Endothelial cell (in vitro differentiated cells): ENCODE measurements at regions not wholly inside any gene's neighbourhood (a gene's known extent, or its start where the extent isn't known, plus 50 kb on each side); places are given as distances from the start of the nearest gene placed in this dataset.

Experiments used
- DNase-seq: peaks from one replicate; pipeline ENCODE4 v3.0.0; 2021; ENCODE audit warnings: low spot score
- H3K27ac Mint-ChIP-seq: one replicate; pipeline ENCODE4 v1.8.0; 2021; ENCODE audit warnings: mixed read lengths, inconsistent platforms; ENCODE audit not compliant: unreplicated experiment
- H3K27me3 Mint-ChIP-seq: one replicate; pipeline ENCODE4 v1.8.0; 2021; ENCODE audit warnings: mild to moderate bottlenecking, moderate library complexity, mixed read lengths, inconsistent platforms; ENCODE audit not compliant: unreplicated experiment
- H3K36me3 Mint-ChIP-seq: one replicate; pipeline ENCODE4 v1.8.0; 2021; ENCODE audit warnings: mild to moderate bottlenecking, low read depth, mixed read lengths, inconsistent platforms; ENCODE audit not compliant: unreplicated experiment
- H3K4me1 Mint-ChIP-seq: one replicate; pipeline ENCODE4 v1.8.0; 2021; ENCODE audit warnings: mild to moderate bottlenecking, mixed read lengths, inconsistent platforms; ENCODE audit not compliant: unreplicated experiment
- H3K4me3 Mint-ChIP-seq: one replicate; pipeline ENCODE4 v1.8.0; 2021; ENCODE audit warnings: mild to moderate bottlenecking, mixed read lengths, inconsistent platforms; ENCODE audit not compliant: unreplicated experiment
- H3K9me3 Mint-ChIP-seq: one replicate; pipeline ENCODE4 v1.8.0; 2021; ENCODE audit warnings: mixed read lengths, inconsistent platforms; ENCODE audit not compliant: unreplicated experiment
- TF ChIP-seq, protein P1 (sequence below): fragments of 200-600 bp; sonication (generic); IDR thresholded peaks from one replicate; pipeline ENCODE4 v1.5.0; 2021; ENCODE audit warnings: antibody characterized with exemption; ENCODE audit not compliant: unreplicated experiment

DNA sequence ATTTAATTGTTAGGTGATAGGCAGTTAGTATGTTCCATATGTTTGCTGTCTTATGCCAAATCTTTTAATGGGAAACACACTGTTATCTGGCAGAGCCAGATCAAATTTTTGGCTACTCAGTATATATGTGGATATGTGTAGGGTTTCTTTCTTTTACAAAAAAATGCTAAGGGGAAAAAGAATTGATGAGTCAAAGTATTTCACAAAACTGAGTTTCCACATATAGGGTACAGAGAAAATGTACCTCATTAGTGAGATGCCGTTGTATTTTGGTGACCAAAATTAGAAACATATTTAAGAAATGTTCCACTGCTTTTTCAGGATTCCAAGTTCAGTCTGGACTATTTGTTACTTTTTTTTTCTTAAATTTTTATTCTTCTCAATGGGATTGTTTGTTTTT lies 201.2 kb upstream of the PTGFR start:
- H3K27me3 Mint-ChIP-seq, result no peaks in the 10 kb centered on the region
- H3K4me3 Mint-ChIP-seq, result no peak overlapping the region
- no peak for DNase-seq
- H3K36me3 Mint-ChIP-seq, result no peaks in the 10 kb centered on the region
- no peak overlapping the region for H3K27ac Mint-ChIP-seq
- H3K4me1 Mint-ChIP-seq, result peaks cover 2% of the 10 kb centered on the region
- no peaks in the 10 kb centered on the region for H3K9me3 Mint-ChIP-seq
- TF ChIP-seq, protein P1, sequence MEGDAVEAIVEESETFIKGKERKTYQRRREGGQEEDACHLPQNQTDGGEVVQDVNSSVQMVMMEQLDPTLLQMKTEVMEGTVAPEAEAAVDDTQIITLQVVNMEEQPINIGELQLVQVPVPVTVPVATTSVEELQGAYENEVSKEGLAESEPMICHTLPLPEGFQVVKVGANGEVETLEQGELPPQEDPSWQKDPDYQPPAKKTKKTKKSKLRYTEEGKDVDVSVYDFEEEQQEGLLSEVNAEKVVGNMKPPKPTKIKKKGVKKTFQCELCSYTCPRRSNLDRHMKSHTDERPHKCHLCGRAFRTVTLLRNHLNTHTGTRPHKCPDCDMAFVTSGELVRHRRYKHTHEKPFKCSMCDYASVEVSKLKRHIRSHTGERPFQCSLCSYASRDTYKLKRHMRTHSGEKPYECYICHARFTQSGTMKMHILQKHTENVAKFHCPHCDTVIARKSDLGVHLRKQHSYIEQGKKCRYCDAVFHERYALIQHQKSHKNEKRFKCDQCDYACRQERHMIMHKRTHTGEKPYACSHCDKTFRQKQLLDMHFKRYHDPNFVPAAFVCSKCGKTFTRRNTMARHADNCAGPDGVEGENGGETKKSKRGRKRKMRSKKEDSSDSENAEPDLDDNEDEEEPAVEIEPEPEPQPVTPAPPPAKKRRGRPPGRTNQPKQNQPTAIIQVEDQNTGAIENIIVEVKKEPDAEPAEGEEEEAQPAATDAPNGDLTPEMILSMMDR, result no peak

DNA sequence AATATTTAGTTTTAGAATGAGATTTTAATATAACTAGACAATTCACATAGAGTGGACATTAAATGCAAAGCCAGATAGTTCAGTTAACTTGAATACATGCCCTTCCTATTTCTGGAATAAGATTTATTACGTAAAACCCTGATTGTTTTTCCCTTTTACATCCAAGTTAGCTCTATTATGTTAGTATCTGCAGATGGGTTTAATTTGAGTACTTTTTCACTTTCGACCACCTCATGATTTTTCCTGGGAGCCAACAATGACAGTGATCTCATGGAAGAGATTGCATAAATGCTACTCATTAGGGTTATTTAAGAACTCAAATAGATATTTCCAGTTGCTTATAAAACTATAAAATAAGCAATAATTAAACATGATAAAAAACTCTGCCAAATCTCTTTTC lies 199.4 kb upstream of the PTGFR start:
- TF ChIP-seq, protein P1, result no peak
- H3K36me3 Mint-ChIP-seq, result no peaks in the 10 kb centered on the region
- no peak overlapping the region for H3K4me3 Mint-ChIP-seq
- no peak overlapping the region for H3K27ac Mint-ChIP-seq
- H3K4me1 Mint-ChIP-seq, result peaks cover 2% of the 10 kb centered on the region
- DNase-seq, result no peak
- no peaks in the 10 kb centered on the region for H3K27me3 Mint-ChIP-seq
- no peaks in the 10 kb centered on the region for H3K9me3 Mint-ChIP-seq

DNA sequence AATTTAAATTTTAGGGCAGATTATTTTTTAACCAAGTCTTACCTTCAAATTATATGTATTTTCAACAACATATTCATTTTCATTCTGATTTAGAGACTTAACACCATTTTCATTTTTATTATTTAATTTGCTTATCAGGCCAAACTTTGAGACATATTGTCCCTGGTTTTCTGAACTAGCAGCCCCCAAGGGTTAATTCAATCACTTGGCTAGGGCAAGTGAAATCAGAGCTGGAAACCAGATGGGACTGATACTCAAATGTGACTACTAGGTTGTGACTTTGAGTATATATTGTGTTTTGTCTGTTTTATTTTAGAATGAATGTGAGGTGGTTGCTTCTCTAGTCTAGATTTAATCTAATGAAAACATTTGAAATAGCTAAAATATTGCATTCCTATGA lies 198.9 kb upstream of the PTGFR start:
- Mint-ChIP-seq H3K4me3 (no peak overlapping the region), H3K4me1 (peaks cover 2% of the 10 kb centered on the region), H3K9me3 (no peaks in the 10 kb centered on the region)

DNA sequence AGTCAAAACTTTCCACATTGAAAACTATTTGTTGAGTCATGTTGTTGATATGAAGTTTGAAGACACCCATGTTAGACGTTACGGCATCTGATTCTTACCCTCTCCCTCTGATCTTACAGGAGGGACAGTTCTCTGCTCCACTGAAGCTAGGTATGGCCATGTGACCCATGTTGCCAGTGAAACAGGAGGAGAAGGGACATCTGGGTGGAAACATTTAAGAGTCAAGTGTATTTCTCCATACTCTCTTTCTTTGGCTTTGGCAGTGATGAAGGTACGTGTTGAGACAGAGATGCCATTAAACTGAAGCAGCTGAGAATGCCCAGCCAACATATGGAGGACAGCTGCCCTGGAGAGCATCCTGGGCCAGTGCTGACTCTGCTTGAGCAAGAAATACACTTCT lies 198.4 kb upstream of the PTGFR start:
- H3K27ac Mint-ChIP-seq, result no peak overlapping the region
- no peaks in the 10 kb centered on the region for H3K36me3 Mint-ChIP-seq
- TF ChIP-seq, protein P1, result no peak
- DNase-seq, result no peak
- H3K4me1 Mint-ChIP-seq, result peaks cover 2% of the 10 kb centered on the region
- H3K4me3 Mint-ChIP-seq, result no peak overlapping the region
- no peaks in the 10 kb centered on the region for H3K27me3 Mint-ChIP-seq
- no peaks in the 10 kb centered on the region for H3K9me3 Mint-ChIP-seq

More for the DNA sequence above, 198.9 kb upstream of the PTGFR start:
- TF ChIP-seq, protein P1, result no peak
- DNase-seq, result no peak
- Mint-ChIP-seq H3K27ac (no peak overlapping the region), H3K36me3 (no peaks in the 10 kb centered on the region), H3K27me3 (no peaks in the 10 kb centered on the region)

DNA sequence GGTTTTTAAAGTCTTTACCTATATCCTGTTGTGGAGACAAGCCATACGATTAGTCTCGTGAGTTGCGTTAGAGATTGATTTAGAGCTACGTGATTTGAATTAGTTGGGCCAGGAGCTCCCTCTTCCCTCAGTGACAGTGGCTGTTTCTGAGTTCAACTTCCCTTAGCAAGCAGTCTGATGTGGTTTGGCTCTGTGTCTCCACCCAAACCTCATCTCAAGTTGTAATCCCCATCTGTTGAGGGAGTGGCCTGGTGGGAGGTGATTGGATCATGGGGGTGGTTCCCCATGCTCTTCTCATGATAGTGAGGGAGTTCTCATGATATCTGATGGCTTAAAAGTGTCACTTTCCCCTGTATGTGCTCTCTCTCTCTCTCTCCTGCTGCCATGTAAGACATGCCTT lies 192.9 kb upstream of the PTGFR start:
- no peaks in the 10 kb centered on the region for H3K27me3 Mint-ChIP-seq
- TF ChIP-seq, protein P1, result no peak
- no peaks in the 10 kb centered on the region for H3K4me1 Mint-ChIP-seq
- H3K36me3 Mint-ChIP-seq, result no peaks in the 10 kb centered on the region
- H3K9me3 Mint-ChIP-seq, result no peaks in the 10 kb centered on the region
- H3K4me3 Mint-ChIP-seq, result no peak overlapping the region
- no peak overlapping the region for H3K27ac Mint-ChIP-seq
- DNase-seq, result no peak
